GM04503 (cell line): ENCODE measurements at regions not wholly inside any gene's neighbourhood (a gene's known extent, or its start where the extent isn't known, plus 50 kb on each side); places are given as distances from the start of the nearest gene placed in this dataset.
"Not testable (repeated sequence)": the region's sequence is repeated elsewhere in the genome, so short reads cannot be mapped to it uniquely, and the experiment has no call there.

Source experiments
- DNase-seq: peaks from one replicate; pipeline ENCODE4 v3.0.0-alpha.2; 2012; ENCODE audit warnings: low read depth

- no peak for DNase-seq
Observed at GRCh38 chr9:72471096-72471495, 50.3 kb upstream of the TMC1 start.

GRCh38 chr9:72467766-72468738, 53.4 kb upstream of the TMC1 start:
- no peak for DNase-seq

GRCh38 chr9:72465593-72465984, 55.8 kb upstream of the TMC1 start:
- no peak for DNase-seq

- no peak for DNase-seq
Observed at GRCh38 chr9:72464857-72465592, 56.4 kb upstream of the TMC1 start.

GRCh38 chr9:72462340-72462739, 59.1 kb upstream of the TMC1 start:
- no peak for DNase-seq

- DNase-seq: no peak
Observed at GRCh38 chr9:72460342-72461312, 60.8 kb upstream of the TMC1 start.

GRCh38 chr9:72459308-72459707, 62.1 kb upstream of the TMC1 start:
- no peak for DNase-seq

GRCh38 chr9:72458153-72458552, 63.3 kb upstream of the TMC1 start:
- DNase-seq: no peak

GRCh38 chr9:72457366-72457765, 64.0 kb upstream of the TMC1 start:
- no peak for DNase-seq

GRCh38 chr9:72454871-72455491, 66.4 kb upstream of the TMC1 start:
- no peak for DNase-seq

GRCh38 chr9:72453797-72454196, 67.6 kb upstream of the TMC1 start:
- DNase-seq: no peak

- DNase-seq: not testable (repeated sequence)
Observed at GRCh38 chr9:72446241-72446640, 75.2 kb upstream of the TMC1 start.

GRCh38 chr9:72445306-72445995, 76.0 kb upstream of the TMC1 start:
- DNase-seq: no peak

GRCh38 chr9:72444435-72444834, 77.0 kb upstream of the TMC1 start:
- DNase-seq: no peak

GRCh38 chr9:72443855-72444254, 77.6 kb upstream of the TMC1 start:
- DNase-seq: no peak

GRCh38 chr9:72441848-72442607, 77.0 kb upstream of the ZFAND5 start:
- peak; percentile 70 for DNase-seq

GRCh38 chr9:72440992-72441847, 76.2 kb upstream of the ZFAND5 start:
- DNase-seq: no peak

GRCh38 chr9:72440378-72440777, 75.4 kb upstream of the ZFAND5 start:
- DNase-seq: no peak

GRCh38 chr9:72433616-72434267, 68.7 kb upstream of the ZFAND5 start:
- DNase-seq: peak; percentile 37
